A673 (cell line): ENCODE measurements at regions not wholly inside any gene's neighbourhood (a gene's known extent, or its start where the extent isn't known, plus 50 kb on each side); places are given as distances from the start of the nearest gene placed in this dataset.

Experiments
- BruUV-seq: library from RNA; stranded (reverse); fragments of 400-500 nt; replicated peaks from 2 replicates; lab custom pipeline; 2021; lab: Mats Ljungman, UMichigan
- CTCF ChIA-PET: fragments of 300-600 bp; sonication (Branson Sonifier 250); formaldehyde crosslinking; loops from one replicate; lab custom pipeline; 2022; ENCODE audit warnings: antibody characterized with exemption; lab: Charles Lee
- POLR2A ChIA-PET: fragments of 300-600 bp; sonication (Branson Sonifier 250); formaldehyde crosslinking; loops from one replicate; lab custom pipeline; 2022; ENCODE audit warnings: antibody characterized with exemption; ENCODE audit not compliant: low non-redundant PET; lab: Charles Lee
- DNase-seq: peaks from one replicate; pipeline ENCODE4 v3.0.0-alpha.2; 2015; ENCODE audit warnings: low spot score
- H3K27ac ChIP-seq: fragments of 200-600 bp; sonication (generic); 2 replicates; pipeline ENCODE4 v1.5.1; 2016; ENCODE audit warnings: mixed run types, low read depth, mild to moderate bottlenecking, mixed read lengths, antibody characterized with exemption, low read length; ENCODE audit not compliant: poor library complexity, severe bottlenecking
- H3K27me3 ChIP-seq: fragments of 200-600 bp; sonication (generic); replicated peaks from 2 replicates; pipeline ENCODE4 v1.6.1; 2017; ENCODE audit warnings: mixed run types, low read depth, mild to moderate bottlenecking, mixed read lengths, antibody characterized with exemption, low read length; ENCODE audit not compliant: insufficient read depth, poor library complexity
- H3K36me3 ChIP-seq: fragments of 200-600 bp; sonication (generic); 2 replicates; pipeline ENCODE4 v1.6.1; 2016; ENCODE audit warnings: mixed run types, mild to moderate bottlenecking, mixed read lengths, antibody characterized with exemption, low read length; ENCODE audit not compliant: insufficient read depth, poor library complexity, severe bottlenecking
- H3K4me1 ChIP-seq: fragments of 200-600 bp; sonication (generic); 2 replicates; pipeline ENCODE4 v1.6.1; 2017; ENCODE audit warnings: mixed run types, mild to moderate bottlenecking, mixed read lengths, antibody characterized with exemption, low read length; ENCODE audit not compliant: insufficient read depth, poor library complexity, severe bottlenecking
- H3K4me3 ChIP-seq: fragments of 200-600 bp; sonication (generic); 2 replicates; pipeline ENCODE4 v1.5.1; 2016; ENCODE audit warnings: low read depth, mixed run types, mild to moderate bottlenecking, mixed read lengths, low read length; ENCODE audit not compliant: poor library complexity, severe bottlenecking
- H3K9me3 ChIP-seq: fragments of 200-600 bp; sonication (generic); 2 replicates; pipeline ENCODE4 v1.6.1; 2016; ENCODE audit warnings: mixed run types, low read depth, mild to moderate bottlenecking, mixed read lengths, antibody characterized with exemption, low read length; ENCODE audit not compliant: poor library complexity, severe bottlenecking
- CTCF ChIP-seq: fragments of 300-800, 200-600 bp; sonication (generic); conservative IDR thresholded peaks from 2 replicates; pipeline ENCODE4 v1.5.1; 2017; ENCODE audit warnings: low read depth, mild to moderate bottlenecking, antibody characterized with exemption, low read length, moderate library complexity, mixed read lengths
- EZH2 ChIP-seq: fragments of 200-600 bp; sonication (generic); IDR thresholded peaks from 2 replicates; pipeline ENCODE4 v1.6.1; 2017; ENCODE audit warnings: borderline replicate concordance, low read depth, mild to moderate bottlenecking, mixed read lengths, antibody characterized with exemption, low read length; ENCODE audit not compliant: poor library complexity, severe bottlenecking
- intact Hi-C: fragments of 100-400 bp; cut with micrococcal nuclease; formaldehyde crosslinking; loops from one replicate; pipeline ENCODE4 v1.10.0; 2022; ENCODE audit not compliant: unreplicated experiment

DNA sequence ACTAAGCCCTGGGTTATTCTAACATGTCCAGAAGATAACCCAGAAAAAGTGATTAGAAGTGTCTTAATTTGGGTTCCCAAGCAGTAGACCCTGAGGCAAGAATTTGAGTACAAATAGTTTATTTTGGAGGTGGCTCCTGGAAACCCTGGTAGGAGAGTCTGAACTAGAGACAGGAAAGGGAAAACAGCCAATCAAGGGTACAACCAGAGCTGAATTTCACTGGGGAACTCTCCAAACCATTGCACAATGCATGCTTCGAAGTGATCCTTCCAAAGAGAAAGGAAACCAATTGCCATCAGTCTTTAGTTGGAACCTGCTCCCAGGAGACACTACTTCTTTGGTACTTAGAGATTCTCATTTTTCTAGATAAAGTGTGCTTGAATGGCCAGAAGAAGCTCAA, 361.5 kb downstream of the MBD2 start:
- BruUV-seq: no TSS peak
- TF ChIP-seq EZH2 (no peak), CTCF (no peak)
- no peaks in the 10 kb centered on the region for H3K36me3 ChIP-seq
- no peak overlapping the region for H3K27ac ChIP-seq
- CTCF ChIA-PET: no interaction called here
- DNase-seq: no peak
- H3K4me3 ChIP-seq: no peak overlapping the region
- intact Hi-C loops: loop anchor here (5.0 kb wide), 1 partner anchor 296 kb away; no protein-coding TSS in a partner anchor
- POLR2A ChIA-PET: no interaction called here
- no peaks in the 10 kb centered on the region for H3K4me1 ChIP-seq
- no peaks in the 10 kb centered on the region for H3K27me3 ChIP-seq
- H3K9me3 ChIP-seq: no peaks in the 10 kb centered on the region

DNA sequence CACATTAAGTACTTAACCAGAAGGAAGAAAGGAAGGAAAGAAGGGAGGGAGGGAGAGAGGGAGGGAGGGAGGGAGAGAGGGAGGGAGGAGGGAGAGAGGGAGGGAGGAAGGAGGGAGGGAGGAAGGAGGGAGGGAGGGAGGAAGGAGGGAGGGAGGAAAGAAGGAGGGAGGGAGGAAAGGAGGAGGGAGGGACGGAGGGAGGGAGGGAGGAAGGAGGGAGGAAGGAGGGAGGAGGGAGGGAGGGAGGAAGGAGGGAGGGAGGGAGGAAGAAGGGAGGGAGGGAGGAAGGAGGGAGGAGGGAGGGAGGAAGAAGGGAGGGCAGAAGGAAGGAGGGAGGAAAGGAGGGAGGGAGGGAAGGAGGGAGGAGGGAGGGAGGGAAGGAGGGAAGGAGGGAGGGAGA, 363.3 kb downstream of the MBD2 start:
- intact Hi-C loops: loop anchor here (5.0 kb wide), 1 partner anchor 294 kb away; no protein-coding TSS in a partner anchor
- ChIA-PET CTCF (no interaction called here), POLR2A (no interaction called here)
- DNase-seq: no peak
- Histone ChIP-seq H3K27ac (no peak overlapping the region), H3K9me3 (no peaks in the 10 kb centered on the region), H3K36me3 (no peaks in the 10 kb centered on the region), H3K27me3 (peaks cover 2% of the 10 kb centered on the region), H3K4me1 (no peaks in the 10 kb centered on the region), H3K4me3 (no peak overlapping the region)
- TF ChIP-seq CTCF (no peak), EZH2 (no peak)
- BruUV-seq: no TSS peak

- no peaks in the 10 kb centered on the region for H3K36me3 ChIP-seq
- H3K27ac ChIP-seq: no peak overlapping the region
- no peak overlapping the region for H3K4me3 ChIP-seq
- BruUV-seq: no TSS peak
- H3K27me3 ChIP-seq: peaks cover 9% of the 10 kb centered on the region
- no peaks in the 10 kb centered on the region for H3K9me3 ChIP-seq
- ChIA-PET POLR2A (no interaction called here), CTCF (no interaction called here)
- H3K4me1 ChIP-seq: no peaks in the 10 kb centered on the region
- no peak for DNase-seq
- TF ChIP-seq EZH2: no peak
- TF ChIP-seq CTCF: no peak
- intact Hi-C loops: loop anchor here (5.0 kb wide), 1 partner anchor 292 kb away; no protein-coding TSS in a partner anchor
Measured at GRCh38 chr18:53859764-53860163, 364.7 kb downstream of the MBD2 start.
